ENCODE measurements at regions not wholly inside any gene's neighbourhood (a gene's known extent, or its start where the extent isn't known, plus 50 kb on each side); places are given as distances from the start of the nearest gene placed in this dataset.

- TF ChIP-seq POLR2A (IDR thresholded peaks at IDR 0.05): no peak
- TF ChIP-seq CTCF (IDR thresholded peaks at IDR 0.05): no peak
Observed at GRCh38 chr10:69749178-69750010, 52.3 kb upstream of the COL13A1 start.

All from right lobe of liver (tissue), 4 donors.